Calu3 (cell line): ENCODE measurements at regions not wholly inside any gene's neighbourhood (a gene's known extent, or its start where the extent isn't known, plus 50 kb on each side); places are given as distances from the start of the nearest gene placed in this dataset.

ENCODE experiments used
- BruUV-seq: library from RNA; stranded (reverse); fragments of 400-500 nt; replicated peaks from 2 replicates; lab custom pipeline; 2021; lab: Mats Ljungman, UMichigan
- CTCF ChIA-PET: fragments of 300-600 bp; sonication (Branson Sonifier 250); formaldehyde crosslinking; loops from one replicate; lab custom pipeline; 2022; ENCODE audit warnings: antibody characterized with exemption; lab: Charles Lee
- DNase-seq: peaks from one replicate; pipeline ENCODE4 v3.0.0; 2022
- H3K27ac Mint-ChIP-seq: one replicate; pipeline ENCODE4 v1.8.0; 2022; ENCODE audit warnings: mixed read lengths; ENCODE audit not compliant: unreplicated experiment
- H3K27me3 Mint-ChIP-seq: one replicate; pipeline ENCODE4 v1.8.0; 2022; ENCODE audit warnings: mixed read lengths; ENCODE audit not compliant: unreplicated experiment
- H3K36me3 Mint-ChIP-seq: one replicate; pipeline ENCODE4 v1.8.0; 2022; ENCODE audit warnings: mild to moderate bottlenecking, moderate library complexity, mixed read lengths; ENCODE audit not compliant: insufficient read depth, unreplicated experiment
- H3K4me1 Mint-ChIP-seq: one replicate; pipeline ENCODE4 v1.8.0; 2022; ENCODE audit warnings: mild to moderate bottlenecking, low read depth, mixed read lengths; ENCODE audit not compliant: unreplicated experiment
- H3K4me3 Mint-ChIP-seq: one replicate; pipeline ENCODE4 v1.8.0; 2022; ENCODE audit warnings: mild to moderate bottlenecking, low read depth, moderate library complexity, mixed read lengths; ENCODE audit not compliant: unreplicated experiment
- H3K9me3 Mint-ChIP-seq: one replicate; pipeline ENCODE4 v1.8.0; 2022; ENCODE audit warnings: low read depth, mixed read lengths; ENCODE audit not compliant: unreplicated experiment
- CTCF ChIP-seq: fragments of 200-600 bp; IDR thresholded peaks from one replicate; pipeline ENCODE4 v1.8.0; 2022; ENCODE audit warnings: antibody characterized with exemption; ENCODE audit not compliant: unreplicated experiment
- intact Hi-C: fragments of 100-400 bp; cut with micrococcal nuclease; formaldehyde crosslinking; loops from one replicate; pipeline ENCODE4 v1.10.0; 2022; ENCODE audit not compliant: unreplicated experiment

GRCh38 chr2:198913394-198914152 is 544.2 kb downstream of the SATB2 start:
- BruUV-seq, result no TSS peak
- CTCF ChIA-PET, result no interaction called here
- intact Hi-C loops, result no loop called here

GRCh38 chr2:198909525-198910267 is 548.0 kb downstream of the SATB2 start:
- Mint-ChIP-seq H3K27ac (no peak overlapping the region), H3K27me3 (no peaks in the 10 kb centered on the region), H3K4me3 (no peak overlapping the region), H3K4me1 (no peaks in the 10 kb centered on the region), H3K9me3 (no peaks in the 10 kb centered on the region), H3K36me3 (no peaks in the 10 kb centered on the region)
- intact Hi-C loops, result no loop called here
- BruUV-seq, result no TSS peak
- no peak for TF ChIP-seq CTCF
- DNase-seq, result no peak
- CTCF ChIA-PET, result interaction anchor here (0.6 kb wide), 1 partner anchor 51 kb away, joined by 3 read pairs; no protein-coding TSS in a partner anchor

More at GRCh38 chr2:198913394-198914152, 544.2 kb downstream of the SATB2 start:
- H3K4me3 Mint-ChIP-seq, result no peak overlapping the region
- H3K36me3 Mint-ChIP-seq, result no peaks in the 10 kb centered on the region
- H3K27me3 Mint-ChIP-seq, result no peaks in the 10 kb centered on the region
- H3K4me1 Mint-ChIP-seq, result no peaks in the 10 kb centered on the region
- no peaks in the 10 kb centered on the region for H3K9me3 Mint-ChIP-seq
- H3K27ac Mint-ChIP-seq, result no peak overlapping the region
- no peak for DNase-seq
- TF ChIP-seq CTCF, result no peak

GRCh38 chr2:198905881-198906612 is 551.7 kb downstream of the SATB2 start:
- Mint-ChIP-seq H3K4me3 (no peak overlapping the region), H3K27me3 (no peaks in the 10 kb centered on the region), H3K4me1 (no peaks in the 10 kb centered on the region), H3K27ac (no peak overlapping the region), H3K36me3 (no peaks in the 10 kb centered on the region), H3K9me3 (no peaks in the 10 kb centered on the region)
- intact Hi-C loops, result no loop called here
- DNase-seq, result no peak
- CTCF ChIA-PET, result interaction anchor here (0.5 kb wide), 1 partner anchor 39 kb away, joined by 4 read pairs; no protein-coding TSS in a partner anchor
- no TSS peak for BruUV-seq
- no peak for TF ChIP-seq CTCF

GRCh38 chr2:198901894-198902293 is 555.8 kb downstream of the SATB2 start:
- DNase-seq, result no peak
- H3K9me3 Mint-ChIP-seq, result peaks cover 5% of the 10 kb centered on the region
- no peaks in the 10 kb centered on the region for H3K4me1 Mint-ChIP-seq
- no peaks in the 10 kb centered on the region for H3K36me3 Mint-ChIP-seq
- no peaks in the 10 kb centered on the region for H3K27me3 Mint-ChIP-seq
- intact Hi-C loops, result no loop called here
- no peak overlapping the region for H3K27ac Mint-ChIP-seq
- H3K4me3 Mint-ChIP-seq, result no peak overlapping the region
- CTCF ChIA-PET, result no interaction called here
- BruUV-seq, result no TSS peak
- TF ChIP-seq CTCF, result no peak
